ENCODE measurements at regions not wholly inside any gene's neighbourhood (a gene's known extent, or its start where the extent isn't known, plus 50 kb on each side); places are given as distances from the start of the nearest gene placed in this dataset.

DNA sequence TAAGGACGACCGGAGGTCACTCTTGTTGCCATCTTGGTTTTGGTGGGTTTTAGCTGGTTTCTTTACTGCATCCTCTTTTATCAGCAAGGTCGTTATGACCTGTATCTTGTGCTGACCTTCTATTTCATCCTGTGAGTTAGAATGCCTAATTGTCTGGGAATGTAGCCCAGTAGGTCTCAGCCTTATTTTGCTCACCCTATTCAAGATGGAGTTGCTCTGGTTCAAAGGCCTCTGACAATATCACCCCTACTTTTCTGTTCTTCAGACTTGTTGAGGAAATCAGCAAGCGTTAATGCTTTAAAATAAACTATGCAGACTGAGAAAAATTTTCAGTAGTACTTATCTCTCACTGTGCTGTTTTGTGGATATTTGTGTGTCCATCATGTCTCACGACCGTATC, 92.6 kb downstream of the MTRR start:
- Histone ChIP-seq H3K9me2 (no peaks in the 10 kb centered on the region), H3K4me3 (ENCODE audit: low read depth in 2 of 2, low read length in 1 of 2) (no peak overlapping the region), H2AFZ (ENCODE audit: low read depth) (no peak overlapping the region), H4K20me1 (ENCODE audit: insufficient read depth) (no peaks in the 10 kb centered on the region), H3K27ac (ENCODE audit: low read depth in 2 of 2, low read length in 1 of 2) (no peak overlapping the region), H3K27me3 (ENCODE audit: insufficient read depth) (no peaks in the 10 kb centered on the region), H3F3A (replicated peaks; ENCODE audit: insufficient read depth) (no peaks in the 10 kb centered on the region), H3K9me3 (no peaks in the 10 kb centered on the region), H3K9ac (no peak overlapping the region), H3K79me2 (ENCODE audit: insufficient read depth) (no peaks in the 10 kb centered on the region), H3K4me1 (ENCODE audit: control insufficient read depth in 1 of 2, insufficient read depth in 2 of 2, low read depth in 1 of 2, low read length in 1 of 2) (no peaks in the 10 kb centered on the region), H3K4me2 (no peak overlapping the region), H3K36me3 (replicated peaks in 1 of 2; ENCODE audit: control insufficient read depth in 1 of 2, insufficient read depth in 2 of 2, low read length in 1 of 2) (no peaks in the 10 kb centered on the region)
- no peak for DNase-seq
- 2% methylated on average over 6 of the region's 6 CpGs for WGBS (ENCODE audit: low lambda C conversion rate)
- ChIA-PET CTCF (no interaction called here), POLR2A (no interaction called here)
- TF ChIP-seq POLR2AphosphoS5 (IDR thresholded peaks at IDR 0.05; ENCODE audit: low read depth, low read length) (no peak), TCF12 (IDR thresholded peaks at IDR 0.05) (no peak), USF1 (IDR thresholded peaks at IDR 0.05; ENCODE audit: borderline replicate concordance, low read depth) (no peak), FOXM1 (IDR thresholded peaks at IDR 0.05; ENCODE audit: low read depth) (no peak), EP300 (IDR thresholded peaks at IDR 0.05; ENCODE audit: borderline replicate concordance in 1 of 2, low read depth in 1 of 2, low read length in 1 of 2) (no peak), ELF1 (IDR thresholded peaks at IDR 0.05) (no peak), TAF1 (IDR thresholded peaks at IDR 0.05; ENCODE audit: borderline replicate concordance, low read depth, low read length) (no peak), SIN3A (IDR thresholded peaks at IDR 0.05; ENCODE audit: borderline replicate concordance, low read depth, low read length) (no peak), TEAD4 (IDR thresholded peaks at IDR 0.05; ENCODE audit: borderline replicate concordance, insufficient read depth) (no peak), JUND (IDR thresholded peaks at IDR 0.05) (no peak), NFIC (IDR thresholded peaks at IDR 0.05; ENCODE audit: borderline replicate concordance) (no peak), RCOR1 (IDR thresholded peaks at IDR 0.05; ENCODE audit: low read length) (no peak)
- TF ChIP-seq, protein P1, sequence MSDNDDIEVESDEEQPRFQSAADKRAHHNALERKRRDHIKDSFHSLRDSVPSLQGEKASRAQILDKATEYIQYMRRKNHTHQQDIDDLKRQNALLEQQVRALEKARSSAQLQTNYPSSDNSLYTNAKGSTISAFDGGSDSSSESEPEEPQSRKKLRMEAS (IDR thresholded peaks at IDR 0.05; ENCODE audit: low read depth): no peak
- TF ChIP-seq, protein P2, sequence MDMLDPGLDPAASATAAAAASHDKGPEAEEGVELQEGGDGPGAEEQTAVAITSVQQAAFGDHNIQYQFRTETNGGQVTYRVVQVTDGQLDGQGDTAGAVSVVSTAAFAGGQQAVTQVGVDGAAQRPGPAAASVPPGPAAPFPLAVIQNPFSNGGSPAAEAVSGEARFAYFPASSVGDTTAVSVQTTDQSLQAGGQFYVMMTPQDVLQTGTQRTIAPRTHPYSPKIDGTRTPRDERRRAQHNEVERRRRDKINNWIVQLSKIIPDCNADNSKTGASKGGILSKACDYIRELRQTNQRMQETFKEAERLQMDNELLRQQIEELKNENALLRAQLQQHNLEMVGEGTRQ (IDR thresholded peaks at IDR 0.05; ENCODE audit: borderline replicate concordance, low read depth, low read length): no peak

DNA sequence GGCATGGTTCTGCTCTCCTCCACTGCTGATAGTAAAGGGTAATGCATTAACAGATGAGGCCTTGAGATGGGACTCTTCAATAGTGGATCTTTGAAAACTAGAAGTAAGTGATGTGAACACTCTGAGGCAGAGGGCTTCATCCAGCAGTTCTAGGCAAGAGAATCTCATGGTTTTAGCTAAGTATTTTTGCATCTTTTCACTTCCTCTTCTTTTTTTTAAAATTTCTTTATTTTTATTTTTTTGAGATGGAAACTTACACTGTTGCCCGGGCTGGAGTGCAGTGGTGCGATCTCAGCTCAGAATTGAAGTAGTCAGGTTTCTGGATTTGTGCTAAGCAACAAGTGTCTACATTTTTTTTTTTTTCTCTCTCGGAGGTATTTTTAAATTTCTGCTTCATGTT, 101.9 kb downstream of the MTRR start:
- ChIA-PET POLR2A (no interaction called here), CTCF (interaction anchor here (1.0 to 1.2 kb wide), 2 partner anchors 43 to 84 kb away, joined by 3 read pairs; no protein-coding TSS in a partner anchor)
- H3K9ac ChIP-seq: no peak overlapping the region
- H3K27me3 ChIP-seq (ENCODE audit: insufficient read depth): no peaks in the 10 kb centered on the region
- no peaks in the 10 kb centered on the region for H3K9me2 ChIP-seq
- no peaks in the 10 kb centered on the region for H3K36me3 ChIP-seq (replicated peaks in 1 of 2; ENCODE audit: control insufficient read depth in 1 of 2, insufficient read depth in 2 of 2, low read length in 1 of 2)
- H3K4me3 ChIP-seq (ENCODE audit: low read depth in 2 of 2, low read length in 1 of 2): no peak overlapping the region
- no peak for DNase-seq
- H3F3A ChIP-seq (replicated peaks; ENCODE audit: insufficient read depth): no peaks in the 10 kb centered on the region
- no peak overlapping the region for H2AFZ ChIP-seq (ENCODE audit: low read depth)
- no peaks in the 10 kb centered on the region for H3K79me2 ChIP-seq (ENCODE audit: insufficient read depth)
- H4K20me1 ChIP-seq (ENCODE audit: insufficient read depth): no peaks in the 10 kb centered on the region
- WGBS (ENCODE audit: low lambda C conversion rate): 29% methylated on average over 3 of the region's 3 CpGs
- no peaks in the 10 kb centered on the region for H3K9me3 ChIP-seq
- no peaks in the 10 kb centered on the region for H3K4me1 ChIP-seq (ENCODE audit: control insufficient read depth in 1 of 2, insufficient read depth in 2 of 2, low read depth in 1 of 2, low read length in 1 of 2)
- no peak overlapping the region for H3K4me2 ChIP-seq
- H3K27ac ChIP-seq (ENCODE audit: low read depth in 2 of 2, low read length in 1 of 2): no peak overlapping the region
- TF ChIP-seq YY1 (IDR thresholded peaks at IDR 0.05; ENCODE audit: low read depth) (no peak), CTCF (IDR thresholded peaks at IDR 0.05) (no peak), RCOR1 (IDR thresholded peaks at IDR 0.05; ENCODE audit: low read length) (no peak), GATA2 (CRISPR knock-in tag; IDR thresholded peaks at IDR 0.05) (no peak), REST (IDR thresholded peaks at IDR 0.05; ENCODE audit: low read depth, low read length) (no peak), FOXJ3 (CRISPR knock-in tag; IDR thresholded peaks at IDR 0.05) (no peak), POLR2AphosphoS5 (IDR thresholded peaks at IDR 0.05; ENCODE audit: low read depth, low read length) (no peak), RXRA (IDR thresholded peaks at IDR 0.05; ENCODE audit: borderline replicate concordance, low read depth) (no peak)
- TF ChIP-seq, protein P2 (IDR thresholded peaks at IDR 0.05; ENCODE audit: borderline replicate concordance, low read depth, low read length): no peak

All from SK-N-SH (cell line).